ENCODE measurements at regions not wholly inside any gene's neighbourhood (a gene's known extent, or its start where the extent isn't known, plus 50 kb on each side); places are given as distances from the start of the nearest gene placed in this dataset.

DNA sequence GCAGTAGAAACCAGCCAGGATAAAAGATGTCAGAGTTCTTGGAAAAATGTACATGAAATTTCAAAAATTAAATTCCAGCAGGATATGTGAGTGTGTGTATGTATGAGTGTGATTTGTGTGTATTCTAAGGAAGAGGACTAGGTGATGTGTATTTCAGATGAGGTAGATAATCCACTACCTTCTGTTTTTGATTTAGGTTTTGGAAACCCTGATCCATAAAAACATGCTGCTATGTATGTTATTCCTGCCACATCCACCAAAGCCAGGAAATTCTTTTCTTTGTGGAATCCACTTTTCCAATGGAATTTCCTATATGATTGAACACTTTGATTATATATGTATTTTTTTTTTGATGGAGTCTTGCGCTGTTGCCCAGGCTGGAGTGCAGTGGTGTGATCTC lies 276.9 kb downstream of the UQCRFS1 start:
- DNase-seq (ENCODE audit: low spot score), result no peak

- DNase-seq (ENCODE audit: low spot score), result no peak
Observed at GRCh38 chr19:28934631-28935030, 278.3 kb downstream of the UQCRFS1 start.

- no peak for DNase-seq (ENCODE audit: low spot score)
Observed at GRCh38 chr19:28933039-28933438, 279.9 kb downstream of the UQCRFS1 start.

DNA sequence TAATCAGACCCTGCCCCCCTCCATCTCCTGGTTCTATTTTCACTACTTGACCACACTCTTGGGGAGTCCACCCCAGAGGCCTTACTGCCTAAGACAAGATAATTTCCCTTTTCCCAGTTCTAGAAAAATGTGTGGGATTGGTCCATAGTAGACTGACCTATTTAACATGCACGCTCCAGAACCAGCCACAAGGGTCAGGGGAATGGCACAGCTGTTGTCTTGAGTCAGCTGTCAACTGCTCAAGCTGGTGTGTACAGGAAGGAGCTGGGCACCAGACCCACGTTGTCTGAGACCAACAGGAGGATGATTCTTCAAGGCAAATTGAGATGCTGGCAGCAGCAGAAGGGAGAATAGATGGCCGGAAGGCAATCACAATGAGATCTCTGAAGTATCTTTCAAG lies 280.5 kb downstream of the UQCRFS1 start:
- no peak for DNase-seq (ENCODE audit: low spot score)

DNA sequence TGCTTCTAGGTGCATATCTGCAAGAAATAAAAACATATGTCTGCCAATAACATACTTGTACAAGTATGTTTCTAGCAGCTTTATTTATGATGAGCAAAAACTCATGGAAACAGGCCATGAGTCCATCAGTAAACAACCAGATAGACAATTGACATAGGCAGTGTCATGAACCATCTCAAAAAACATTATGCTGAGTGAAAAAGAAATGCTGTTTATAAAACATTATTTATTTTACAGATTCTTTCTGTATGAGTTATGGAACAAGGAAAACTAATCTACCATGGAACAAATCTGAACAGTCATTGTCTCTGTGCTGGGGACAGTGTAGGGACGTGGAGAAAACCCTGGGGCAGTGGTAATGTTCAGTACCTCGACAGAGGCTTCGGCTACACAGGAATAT lies 283.9 kb downstream of the UQCRFS1 start:
- DNase-seq (ENCODE audit: low spot score), result no peak

DNA sequence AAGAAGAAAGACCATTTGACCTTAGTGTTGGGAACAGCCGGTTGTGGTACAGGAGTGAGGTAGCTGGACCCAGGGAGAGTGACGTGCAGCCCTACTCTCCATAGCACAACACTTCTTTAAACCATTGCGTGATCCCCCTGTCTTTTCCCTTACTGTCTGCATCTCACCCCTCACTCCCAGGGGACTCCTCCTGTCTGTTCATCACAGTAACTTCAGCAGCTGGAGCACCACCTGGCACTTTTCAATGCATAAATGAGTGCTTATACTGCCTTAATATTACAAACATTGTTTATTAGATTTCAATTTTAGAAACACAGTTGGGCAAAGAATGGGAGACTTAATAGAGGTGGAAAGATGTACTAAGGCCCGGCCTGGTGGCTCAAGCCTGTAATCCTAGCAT lies 285.5 kb downstream of the UQCRFS1 start:
- DNase-seq (ENCODE audit: low spot score), result no peak

DNA sequence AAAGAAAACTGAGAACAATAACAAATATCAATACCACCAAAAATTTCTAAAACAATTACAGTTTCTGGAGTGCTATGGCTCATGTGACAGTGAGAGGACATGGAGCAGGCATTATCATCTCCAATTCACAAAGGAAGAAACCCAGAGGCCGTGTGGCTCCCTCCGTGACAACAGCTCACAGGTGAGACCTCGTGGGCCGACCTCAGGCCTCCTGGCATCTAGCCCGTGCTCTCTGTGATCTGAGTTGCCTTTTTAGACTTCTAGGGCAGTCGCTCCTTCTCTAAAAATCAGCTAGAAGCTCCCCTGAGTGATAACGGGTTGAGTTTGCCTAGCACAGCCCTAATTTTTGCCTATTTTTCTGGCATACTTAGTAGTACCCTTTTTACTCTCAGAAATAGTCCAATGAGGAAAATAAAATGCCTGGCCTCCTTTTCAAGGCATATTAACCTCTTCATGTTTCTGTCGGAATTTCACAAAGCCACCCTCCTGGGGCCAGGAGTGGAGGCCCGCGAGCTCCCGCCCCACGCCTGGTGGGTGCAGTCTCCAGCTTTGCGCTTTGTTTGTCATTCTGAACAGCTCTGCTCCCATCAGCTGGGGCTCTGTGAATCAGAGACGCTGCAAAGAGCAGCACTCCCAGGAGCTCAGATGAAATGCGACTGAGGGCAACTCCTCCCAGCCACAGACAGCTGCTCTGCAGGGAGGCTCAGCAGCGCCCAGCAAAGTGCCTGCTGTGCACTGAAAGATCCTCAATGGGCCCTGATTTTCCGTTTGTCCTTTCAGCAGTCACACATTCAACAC lies 292.5 kb downstream of the UQCRFS1 start:
- DNase-seq (ENCODE audit: low spot score), result no peak

DNA sequence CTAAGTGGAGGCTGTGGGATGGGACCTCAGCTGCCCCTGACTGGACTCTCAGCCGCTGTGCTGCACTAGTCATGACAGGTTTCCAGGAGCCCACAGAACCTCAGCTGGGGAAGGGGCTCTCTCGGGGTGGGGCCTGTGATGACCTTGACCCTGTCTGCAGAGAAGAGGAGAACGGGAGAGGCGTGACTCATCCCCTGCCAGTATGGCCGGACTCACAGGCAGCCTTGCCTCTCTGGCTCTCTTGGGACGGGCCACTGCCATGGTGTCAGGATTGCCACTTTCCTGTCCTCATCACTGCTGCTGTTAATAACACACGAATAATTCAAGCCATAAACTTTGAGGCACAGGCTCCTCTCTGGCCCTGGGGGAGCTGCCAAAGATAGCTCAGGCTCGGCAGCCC lies 295.3 kb downstream of the UQCRFS1 start:
- no peak for DNase-seq (ENCODE audit: low spot score)

GRCh38 chr19:28915737-28916460 lies 297.1 kb downstream of the UQCRFS1 start:
- no peak for DNase-seq (ENCODE audit: low spot score)

- DNase-seq (ENCODE audit: low spot score), result no peak
Observed at GRCh38 chr19:28915202-28915601, 297.7 kb downstream of the UQCRFS1 start.

GRCh38 chr19:28914173-28914572 lies 298.8 kb downstream of the UQCRFS1 start:
- no peak for DNase-seq (ENCODE audit: low spot score)

- DNase-seq (ENCODE audit: low spot score), result no peak
Observed at GRCh38 chr19:28913626-28914025, 299.3 kb downstream of the UQCRFS1 start.

DNA sequence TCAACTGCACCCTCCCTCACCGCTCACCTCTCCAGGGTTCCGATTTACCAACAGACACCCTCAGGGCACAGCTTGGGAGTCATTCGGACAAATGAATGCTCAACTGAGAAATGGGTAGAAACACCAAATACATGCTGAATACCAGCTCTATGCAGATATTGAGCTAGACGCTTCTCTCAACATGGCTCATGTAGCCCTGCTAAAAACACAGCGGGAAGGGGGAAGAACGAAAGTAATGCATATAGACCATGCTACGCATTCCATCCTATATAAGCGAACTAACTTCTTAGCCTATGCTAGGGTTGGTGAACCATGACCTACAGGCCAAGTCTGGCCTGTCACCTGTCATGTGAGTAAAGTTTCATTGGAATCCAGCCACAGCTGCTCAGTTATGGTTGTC lies 304.0 kb downstream of the UQCRFS1 start:
- no peak for DNase-seq (ENCODE audit: low spot score)

DNA sequence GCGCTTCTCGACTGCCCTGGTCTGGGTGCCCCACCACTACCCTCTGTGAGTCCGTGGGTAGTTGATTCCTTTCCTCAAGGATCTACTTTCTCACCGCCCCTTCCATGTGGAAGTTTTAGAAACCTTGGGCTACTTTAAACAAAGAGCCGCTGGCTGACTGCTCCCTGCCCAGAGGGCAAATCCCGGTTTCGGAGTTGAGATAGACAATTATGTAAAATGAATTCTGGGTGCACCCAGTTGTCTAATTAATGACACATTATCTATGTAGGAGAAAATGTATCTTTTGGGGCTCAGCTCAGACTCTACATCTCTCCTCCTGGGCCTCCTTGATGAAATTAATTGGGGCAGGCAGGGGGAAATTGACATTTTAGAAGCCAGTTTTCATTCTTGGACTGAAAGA lies 305.4 kb downstream of the UQCRFS1 start:
- DNase-seq (ENCODE audit: low spot score), result no peak

DNA sequence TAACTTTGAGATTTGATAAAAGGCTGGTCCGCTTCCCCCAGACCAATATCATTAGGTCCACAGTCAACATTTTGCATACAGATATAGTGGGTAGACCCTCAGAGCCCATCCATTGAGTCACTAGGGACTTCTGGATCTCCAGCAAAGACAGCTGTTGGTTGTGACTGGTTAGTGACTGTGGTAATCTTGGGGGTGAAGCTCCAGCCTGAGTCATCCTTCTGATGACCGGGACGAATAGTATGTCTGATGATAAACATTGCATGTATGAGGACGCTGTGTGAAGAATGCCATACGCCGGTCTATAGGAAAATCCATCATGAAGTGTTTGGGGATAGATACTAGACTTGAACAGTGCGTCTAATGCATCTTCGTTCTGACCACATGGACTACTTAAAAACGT lies 307.0 kb downstream of the UQCRFS1 start:
- DNase-seq (ENCODE audit: low spot score), result no peak

DNA sequence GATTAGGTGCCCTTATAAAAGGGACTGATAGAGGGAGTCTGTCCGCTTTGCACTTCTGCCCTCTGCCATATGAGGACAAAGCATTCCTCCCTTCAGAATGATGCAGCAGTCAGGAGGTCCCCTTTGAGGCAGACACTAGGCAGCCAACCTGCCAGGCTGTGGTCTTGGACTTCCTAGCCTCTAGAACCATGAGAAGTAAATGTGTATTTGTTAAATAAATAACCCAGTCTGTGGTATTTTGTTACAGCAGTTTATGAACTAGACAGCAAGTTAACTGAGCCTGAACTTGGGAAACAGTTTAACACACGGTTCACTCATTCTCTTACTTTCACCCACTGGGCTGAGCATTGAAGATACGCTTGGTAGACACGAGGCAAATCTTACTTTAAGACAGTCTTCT lies 313.2 kb downstream of the UQCRFS1 start:
- DNase-seq (ENCODE audit: low spot score), result no peak

GRCh38 chr19:28898249-28898648 lies 314.7 kb downstream of the UQCRFS1 start:
- DNase-seq (ENCODE audit: low spot score), result no peak

GRCh38 chr19:28889941-28890670 lies 322.8 kb downstream of the UQCRFS1 start:
- DNase-seq (ENCODE audit: low spot score), result no peak

GRCh38 chr19:28887920-28888618 lies 324.9 kb downstream of the UQCRFS1 start:
- no peak for DNase-seq (ENCODE audit: low spot score)

- DNase-seq (ENCODE audit: low spot score), result no peak
Observed at GRCh38 chr19:28886708-28887107, 326.2 kb downstream of the UQCRFS1 start.

GRCh38 chr19:28885965-28886364 lies 327.0 kb downstream of the UQCRFS1 start:
- DNase-seq (ENCODE audit: low spot score), result no peak

GRCh38 chr19:28884786-28885476 lies 328.0 kb downstream of the UQCRFS1 start:
- DNase-seq (ENCODE audit: low spot score), result no peak
